Panc1 (cell line): ENCODE measurements at regions not wholly inside any gene's neighbourhood (a gene's known extent, or its start where the extent isn't known, plus 50 kb on each side); places are given as distances from the start of the nearest gene placed in this dataset.

ENCODE experiments used
- POLR2AphosphoS5 ChIP-seq: IDR thresholded peaks from 2 replicates; pipeline ENCODE4 v1.6.1; 2012; ENCODE audit warnings: mild to moderate bottlenecking, low read depth, low read length, moderate library complexity
- TF ChIP-seq, protein P1 (sequence below): fragments of 450-650 bp; IDR thresholded peaks from 2 replicates; pipeline ENCODE4 v1.5.1; 2017; ENCODE audit warnings: mild to moderate bottlenecking

DNA sequence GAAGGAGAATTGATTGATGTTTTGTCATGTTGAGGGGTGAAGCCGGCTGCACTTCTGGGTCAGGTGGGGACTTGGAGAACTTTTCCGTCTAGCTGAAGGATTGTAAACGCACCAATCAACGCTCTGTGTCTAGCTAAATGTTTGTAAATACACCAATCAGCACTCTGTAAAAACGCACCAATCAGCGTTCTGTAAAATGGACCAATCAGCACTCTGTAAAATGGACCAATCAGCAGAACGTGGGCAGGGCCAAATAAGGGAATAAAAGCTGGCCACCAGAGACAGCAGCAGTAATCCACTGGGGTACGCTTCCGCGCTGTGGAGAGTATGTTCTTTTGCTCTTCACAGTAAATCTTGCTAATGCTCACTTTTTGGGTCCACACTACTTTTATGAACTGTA is 384.1 kb downstream of the FOXG1 start:
- TF ChIP-seq, protein P1, sequence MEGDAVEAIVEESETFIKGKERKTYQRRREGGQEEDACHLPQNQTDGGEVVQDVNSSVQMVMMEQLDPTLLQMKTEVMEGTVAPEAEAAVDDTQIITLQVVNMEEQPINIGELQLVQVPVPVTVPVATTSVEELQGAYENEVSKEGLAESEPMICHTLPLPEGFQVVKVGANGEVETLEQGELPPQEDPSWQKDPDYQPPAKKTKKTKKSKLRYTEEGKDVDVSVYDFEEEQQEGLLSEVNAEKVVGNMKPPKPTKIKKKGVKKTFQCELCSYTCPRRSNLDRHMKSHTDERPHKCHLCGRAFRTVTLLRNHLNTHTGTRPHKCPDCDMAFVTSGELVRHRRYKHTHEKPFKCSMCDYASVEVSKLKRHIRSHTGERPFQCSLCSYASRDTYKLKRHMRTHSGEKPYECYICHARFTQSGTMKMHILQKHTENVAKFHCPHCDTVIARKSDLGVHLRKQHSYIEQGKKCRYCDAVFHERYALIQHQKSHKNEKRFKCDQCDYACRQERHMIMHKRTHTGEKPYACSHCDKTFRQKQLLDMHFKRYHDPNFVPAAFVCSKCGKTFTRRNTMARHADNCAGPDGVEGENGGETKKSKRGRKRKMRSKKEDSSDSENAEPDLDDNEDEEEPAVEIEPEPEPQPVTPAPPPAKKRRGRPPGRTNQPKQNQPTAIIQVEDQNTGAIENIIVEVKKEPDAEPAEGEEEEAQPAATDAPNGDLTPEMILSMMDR = no peak
- TF ChIP-seq POLR2AphosphoS5 = no peak
